ENCODE measurements at regions not wholly inside any gene's neighbourhood (a gene's known extent, or its start where the extent isn't known, plus 50 kb on each side); places are given as distances from the start of the nearest gene placed in this dataset.
"Not testable (repeated sequence)": the region's sequence is repeated elsewhere in the genome, so short reads cannot be mapped to it uniquely, and the experiment has no call there.

DNA sequence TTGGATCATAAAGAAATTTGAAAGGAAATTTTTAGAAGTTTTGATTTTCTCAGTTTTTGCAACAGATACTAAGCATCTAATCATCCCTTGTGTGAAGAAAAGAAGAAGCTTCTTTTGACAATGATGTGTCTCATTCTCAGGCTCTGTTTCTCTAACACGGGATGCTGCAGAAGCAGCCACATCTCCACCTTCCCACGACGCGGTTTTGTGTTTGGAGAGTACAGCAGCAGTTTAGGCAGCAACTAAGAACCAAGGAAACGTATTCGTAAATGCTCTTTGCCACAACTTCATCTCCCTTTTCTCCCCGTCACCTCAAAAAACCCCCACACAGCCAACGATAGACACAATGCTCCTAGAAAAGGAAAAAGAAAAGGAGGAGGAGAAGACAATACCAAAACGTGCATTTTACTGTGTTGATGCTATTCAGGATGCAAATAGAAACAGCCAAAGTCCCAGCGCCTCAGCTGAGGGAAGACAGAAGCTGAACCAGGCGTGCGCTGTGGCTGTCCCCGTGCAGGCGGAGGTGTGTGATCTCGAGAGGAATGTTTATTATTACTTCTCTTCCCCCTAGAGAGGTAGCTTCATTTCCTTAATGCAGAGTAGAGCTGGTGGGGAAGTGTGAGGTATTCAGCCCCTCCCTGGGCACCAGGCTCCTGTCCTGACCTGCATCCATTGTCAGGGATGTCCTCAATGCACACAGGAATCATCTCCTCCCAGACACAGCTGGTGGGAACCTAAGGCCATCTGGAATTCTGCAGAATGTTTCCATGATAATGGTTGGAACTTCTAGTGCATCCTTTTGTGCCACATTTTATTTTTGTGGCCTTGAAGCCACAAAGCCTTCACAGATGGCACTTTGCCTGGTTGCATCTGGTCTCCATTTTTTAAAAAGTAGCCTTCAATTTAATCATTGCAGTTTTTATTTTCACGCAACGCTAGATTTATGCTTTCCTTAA lies 174.6 kb upstream of the KLF6 start:
- no peak for DNase-seq (ENCODE audit: low read depth)

DNA sequence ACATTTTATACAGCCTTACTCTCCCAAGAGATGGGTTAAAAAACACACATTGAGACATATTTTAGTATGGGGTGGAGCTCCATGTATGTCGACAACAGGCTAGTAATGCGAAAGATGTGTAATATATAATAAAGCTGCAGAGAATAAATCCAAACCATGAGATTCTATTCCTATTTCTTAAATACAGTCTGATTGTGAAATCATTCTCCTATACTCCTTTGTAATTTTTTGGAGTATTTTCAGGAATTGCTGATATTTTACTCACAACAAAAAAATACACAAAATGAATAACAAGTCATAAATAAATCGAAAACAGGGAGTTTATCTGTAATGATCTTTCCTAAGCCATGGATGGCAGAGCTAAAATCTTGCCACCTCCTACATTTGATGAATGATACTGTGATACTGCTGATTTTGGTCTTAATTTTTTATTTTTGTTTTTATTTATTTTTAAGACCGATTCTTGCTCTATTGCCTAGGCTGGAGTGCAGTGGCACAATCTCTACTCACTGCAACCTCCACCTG lies 173.5 kb upstream of the KLF6 start:
- DNase-seq (ENCODE audit: low read depth) = no peak

DNA sequence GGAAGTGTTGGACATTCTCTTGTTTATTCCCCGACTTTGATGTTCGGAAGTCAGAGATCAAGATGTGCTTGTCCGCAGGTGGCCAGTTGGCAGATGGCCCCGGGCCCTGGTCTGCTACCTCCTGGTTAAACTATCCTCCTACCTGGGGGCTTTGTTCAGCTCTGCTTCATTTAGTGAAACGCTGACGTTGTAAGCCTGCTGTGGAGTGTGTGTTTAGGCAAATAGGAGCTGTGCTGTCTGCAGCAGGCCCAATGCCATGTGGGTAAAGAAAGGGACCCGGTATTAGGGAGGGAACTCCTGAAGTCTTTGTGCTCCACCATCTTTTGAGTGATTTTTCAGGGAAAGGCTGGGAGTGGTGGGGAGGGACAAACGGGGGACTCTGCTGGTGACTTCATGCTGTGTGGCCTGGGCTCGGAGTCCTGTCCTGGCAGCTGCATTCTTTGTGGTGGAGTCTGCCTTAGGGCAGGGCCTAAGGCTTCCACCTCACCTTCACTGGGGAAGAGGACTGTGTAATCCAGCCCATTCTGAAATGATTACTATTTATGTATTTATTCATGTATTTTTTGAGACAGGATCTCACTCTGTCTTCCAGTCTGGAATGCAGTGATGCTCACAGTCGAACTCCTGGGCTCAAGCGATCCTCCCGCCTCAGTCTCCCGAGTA lies 171.1 kb upstream of the KLF6 start:
- DNase-seq (ENCODE audit: low read depth) = no peak

DNA sequence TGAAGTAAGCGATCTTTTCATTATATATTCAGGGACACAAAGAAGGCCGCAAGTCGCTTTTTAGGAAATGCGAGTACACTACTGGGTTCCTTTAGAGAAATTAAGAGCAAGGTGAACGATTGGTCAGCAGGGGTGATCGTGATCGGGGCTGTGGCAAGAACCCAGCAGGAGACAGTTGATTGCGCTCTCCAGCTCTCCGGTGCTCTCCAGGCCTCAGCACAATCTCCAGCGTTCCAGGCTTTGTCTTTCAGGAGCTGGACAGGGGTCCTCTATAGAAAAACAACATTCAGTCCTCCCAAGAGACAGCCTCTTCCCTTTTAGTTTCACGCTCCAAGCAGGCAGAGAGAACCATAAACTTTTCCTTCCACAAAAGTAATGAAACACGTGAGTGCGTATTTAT lies 170.5 kb upstream of the KLF6 start:
- no peak for DNase-seq (ENCODE audit: low read depth)

DNA sequence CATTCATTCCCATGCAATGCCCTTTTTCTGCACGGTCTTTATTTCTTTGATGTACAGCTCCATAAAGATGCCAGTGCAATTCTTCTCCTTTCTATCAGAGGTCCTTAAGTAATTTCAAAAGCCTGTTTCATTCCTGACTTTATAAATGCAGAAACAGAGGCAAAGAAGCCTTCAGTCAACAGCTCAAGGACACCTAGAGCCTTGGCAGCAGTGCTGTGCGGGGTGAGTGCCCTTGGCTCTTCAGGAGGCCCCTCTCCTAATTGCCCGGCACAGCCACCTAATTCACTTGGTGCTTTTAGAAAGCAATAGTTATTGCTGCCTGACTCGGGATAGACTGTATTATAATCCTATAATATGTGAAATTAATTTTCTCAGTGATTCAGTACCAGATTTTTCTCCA lies 169.6 kb upstream of the KLF6 start:
- no peak for DNase-seq (ENCODE audit: low read depth)

DNA sequence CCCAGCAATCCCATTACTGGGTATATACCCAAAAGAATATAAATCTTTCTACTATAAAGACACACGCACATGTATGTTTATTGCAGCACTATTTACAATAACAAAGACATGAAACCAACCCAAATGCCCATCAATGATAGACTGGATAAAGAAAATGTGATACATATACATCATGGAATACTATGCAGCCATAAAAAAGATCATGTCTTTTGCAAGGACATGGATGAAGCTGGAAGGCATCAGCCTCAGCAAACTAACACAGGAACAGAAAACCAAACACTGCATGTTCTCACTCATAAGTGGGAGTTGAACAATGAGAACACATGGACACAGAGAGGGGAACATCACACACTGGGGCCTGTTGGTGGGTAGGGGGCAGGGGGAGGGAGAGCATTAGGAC lies 169.0 kb upstream of the KLF6 start:
- not testable (repeated sequence) for DNase-seq (ENCODE audit: low read depth)

DNA sequence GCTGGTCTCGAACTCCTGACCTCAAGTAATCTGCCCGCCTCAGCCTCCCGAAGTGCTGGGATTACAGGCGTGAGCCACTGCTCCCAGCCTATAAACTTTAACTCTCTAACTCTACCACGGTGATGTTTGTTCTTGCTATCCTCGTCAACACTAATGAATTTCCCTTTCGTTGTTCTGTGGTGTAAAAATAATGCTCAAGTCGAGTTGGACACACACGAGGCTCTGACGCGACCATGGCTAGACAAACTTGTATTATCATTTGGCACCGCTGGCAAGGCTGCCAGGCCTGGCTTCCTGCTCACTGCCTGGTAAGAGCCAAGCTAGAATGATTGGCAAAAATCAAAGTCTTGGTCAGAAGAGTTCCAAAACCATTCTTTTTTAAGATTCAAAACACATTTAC lies 167.0 kb upstream of the KLF6 start:
- no peak for DNase-seq (ENCODE audit: low read depth)

DNA sequence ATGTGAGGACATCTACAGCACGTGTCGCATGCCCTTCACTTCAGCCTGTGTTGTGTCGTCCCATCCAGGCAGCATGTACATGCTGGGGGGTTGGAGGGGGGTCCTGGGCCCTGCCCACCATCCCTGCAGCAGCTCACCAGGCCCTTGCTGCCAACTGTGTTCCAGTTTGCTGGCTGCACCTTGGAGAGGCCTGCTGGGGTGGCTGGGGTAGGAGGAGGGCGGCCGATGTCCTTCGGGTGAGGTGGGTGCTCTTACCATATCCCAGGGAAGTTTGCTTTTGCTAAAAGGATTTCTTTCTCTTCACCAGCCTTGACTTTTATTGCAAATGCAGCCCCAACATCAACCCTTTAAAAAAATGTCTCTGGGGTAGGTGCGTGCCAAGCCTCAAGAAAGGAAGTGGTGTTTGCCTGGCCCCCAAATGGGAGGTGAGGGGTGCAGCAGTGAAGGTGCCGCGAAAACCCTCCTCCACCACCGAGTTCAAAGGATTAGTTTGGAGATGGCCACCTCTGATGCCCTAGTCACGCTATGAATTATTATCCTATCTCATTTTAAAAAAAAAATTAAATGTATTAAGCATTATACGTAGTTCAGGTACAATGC lies 165.8 kb upstream of the KLF6 start:
- no peak for DNase-seq (ENCODE audit: low read depth)

DNA sequence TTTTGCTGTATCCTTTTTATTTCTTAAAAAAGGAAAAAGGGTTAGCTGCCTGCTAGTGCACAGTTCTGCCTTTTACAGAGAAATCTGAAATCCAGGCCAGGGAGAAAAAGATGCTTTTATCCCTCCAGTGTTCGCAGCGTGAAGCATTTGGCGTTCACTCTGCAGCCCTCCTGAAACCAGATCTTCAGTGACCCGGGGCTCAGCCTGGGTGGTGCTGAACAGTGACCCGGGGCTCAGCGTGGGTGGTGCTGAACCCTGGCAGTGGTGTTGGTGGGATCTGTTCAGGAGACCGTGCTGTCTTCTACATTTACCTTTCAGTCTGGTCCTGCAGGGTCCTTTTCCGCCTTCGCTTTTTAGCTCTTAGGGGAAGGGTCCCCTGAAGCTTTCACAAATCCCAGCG lies 164.7 kb upstream of the KLF6 start:
- DNase-seq (ENCODE audit: low read depth) = no peak

DNA sequence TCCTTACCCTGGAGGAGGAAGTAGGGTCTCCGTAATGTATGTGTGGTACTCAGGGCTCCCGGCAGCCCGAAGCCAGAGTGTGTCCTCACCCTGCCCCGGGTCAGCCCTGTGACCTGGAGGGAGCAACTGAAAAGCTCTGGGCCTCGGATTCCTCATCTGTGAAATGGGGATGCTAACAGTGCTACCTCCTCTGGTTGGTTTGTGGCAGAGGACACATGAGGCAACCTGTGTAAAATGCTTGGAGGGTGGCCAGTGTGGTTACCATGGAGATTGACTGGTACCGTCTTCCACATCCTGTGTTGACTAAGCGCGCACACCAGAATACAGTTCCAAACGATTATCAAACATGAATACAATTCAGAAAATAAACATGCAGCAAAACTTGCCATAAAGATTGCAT lies 163.8 kb upstream of the KLF6 start:
- DNase-seq (ENCODE audit: low read depth) = peak; percentile 50

DNA sequence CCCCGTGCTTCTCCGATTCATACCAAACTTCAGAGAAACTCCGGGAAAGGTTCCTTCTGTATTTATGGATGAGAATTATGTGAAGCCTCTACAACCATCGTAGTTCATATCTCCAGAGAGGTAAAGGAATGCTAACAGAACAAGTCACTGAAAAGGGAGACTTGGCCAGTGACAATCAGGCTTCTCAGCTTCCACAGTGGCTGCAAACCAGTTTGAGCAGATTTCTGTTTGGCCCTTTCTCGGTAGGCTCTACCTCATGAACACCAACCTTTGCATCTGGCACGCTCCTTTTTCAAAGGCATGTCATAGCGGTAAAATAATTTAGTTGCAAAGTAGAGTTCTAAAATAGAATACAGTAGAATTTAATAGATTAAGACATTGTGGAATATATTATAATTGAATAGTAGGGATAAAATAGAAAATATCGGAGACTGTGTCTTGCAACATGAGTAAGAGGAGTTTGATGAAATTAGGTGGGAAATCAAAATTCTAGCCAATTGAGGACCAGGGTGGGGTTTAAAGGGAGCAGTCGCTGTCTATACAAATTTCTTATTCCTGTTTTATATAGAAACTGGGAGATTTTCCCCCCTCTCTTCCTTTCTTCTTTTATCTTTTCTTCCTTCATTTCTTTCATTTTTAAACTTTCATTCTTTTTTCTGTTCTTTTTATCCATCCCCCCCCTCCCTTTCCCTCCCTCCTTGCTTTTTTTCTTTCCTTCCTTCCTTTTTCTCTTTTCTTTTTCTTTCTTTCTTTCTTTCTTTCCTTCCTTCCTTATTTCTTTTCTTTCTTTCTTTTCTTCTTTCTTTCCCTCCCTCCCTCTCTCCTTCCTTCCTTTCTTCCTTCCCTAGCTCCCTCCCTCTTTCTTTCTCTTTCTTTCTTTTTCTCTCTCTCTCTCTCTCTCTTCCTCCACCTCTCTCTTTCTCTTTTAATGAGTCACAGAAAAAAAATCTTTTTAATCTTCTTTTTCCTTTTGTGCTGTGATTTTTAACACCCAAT lies 161.5 kb upstream of the KLF6 start:
- no peak for DNase-seq (ENCODE audit: low read depth)

DNA sequence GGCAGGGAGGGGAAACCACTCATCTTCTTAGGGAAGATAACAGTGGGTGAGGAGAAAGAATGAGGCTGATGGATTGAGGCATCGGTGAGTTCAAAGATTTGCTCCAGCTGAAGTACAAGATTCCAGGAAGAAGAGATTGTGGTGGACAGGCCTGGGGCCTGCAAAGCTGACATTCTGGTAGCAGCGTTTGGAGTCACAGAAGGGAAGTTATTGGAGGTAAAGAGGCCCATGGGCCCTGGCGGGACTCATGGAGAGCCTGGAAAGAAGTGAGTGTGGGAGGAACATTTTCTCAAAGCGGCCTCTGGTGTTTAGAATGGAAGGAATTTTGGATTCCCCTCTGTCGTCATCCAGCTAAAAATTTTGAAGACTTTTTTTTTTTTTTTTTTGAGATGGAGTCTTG lies 160.0 kb upstream of the KLF6 start:
- DNase-seq (ENCODE audit: low read depth) = no peak

DNA sequence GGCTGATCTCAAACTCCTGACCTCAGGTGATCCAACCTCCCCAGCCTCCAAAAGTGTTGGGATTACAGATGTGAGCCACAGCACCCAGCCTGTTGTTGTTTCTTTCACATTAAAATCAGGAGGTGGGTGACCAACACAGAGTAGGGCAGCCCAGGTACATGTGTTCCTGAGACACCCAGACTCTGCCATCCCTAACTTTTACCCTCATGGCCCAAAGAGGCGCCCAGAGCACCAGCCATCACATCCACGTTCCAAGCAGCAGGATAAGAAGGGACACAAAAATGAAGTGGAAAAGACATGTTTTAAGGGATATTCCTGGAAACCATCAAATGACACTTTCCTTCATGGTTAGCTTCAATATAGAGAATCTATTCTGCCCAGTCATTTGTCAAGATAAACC lies 159.6 kb upstream of the KLF6 start:
- no peak for DNase-seq (ENCODE audit: low read depth)

DNA sequence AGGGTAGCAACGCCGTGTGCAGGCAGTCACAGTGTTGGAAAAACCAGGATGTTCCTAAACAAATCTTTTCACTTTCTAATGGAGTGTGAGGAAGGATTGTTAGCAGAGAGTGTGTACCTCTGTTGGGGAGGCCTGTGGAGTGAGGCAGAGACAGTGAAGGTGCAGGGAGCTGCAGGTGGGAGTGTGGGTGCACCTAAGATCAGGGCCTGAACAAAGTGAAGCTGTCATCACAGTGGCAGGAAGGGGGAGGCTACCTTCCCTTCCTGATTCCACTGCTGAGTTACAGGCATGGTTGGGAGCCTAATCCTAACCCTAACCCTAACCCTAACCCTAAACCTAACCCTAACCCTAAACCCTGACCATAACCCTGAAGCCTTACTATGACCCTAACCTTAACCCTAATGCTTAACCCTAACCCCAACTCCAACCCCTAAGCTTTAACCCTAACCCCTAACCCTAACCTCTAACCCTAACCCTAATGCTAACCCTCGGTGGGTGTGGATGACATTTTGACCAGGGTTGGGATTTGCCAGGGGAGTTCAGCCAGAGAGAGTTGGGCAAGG lies 158.8 kb upstream of the KLF6 start:
- DNase-seq (ENCODE audit: low read depth) = no peak

DNA sequence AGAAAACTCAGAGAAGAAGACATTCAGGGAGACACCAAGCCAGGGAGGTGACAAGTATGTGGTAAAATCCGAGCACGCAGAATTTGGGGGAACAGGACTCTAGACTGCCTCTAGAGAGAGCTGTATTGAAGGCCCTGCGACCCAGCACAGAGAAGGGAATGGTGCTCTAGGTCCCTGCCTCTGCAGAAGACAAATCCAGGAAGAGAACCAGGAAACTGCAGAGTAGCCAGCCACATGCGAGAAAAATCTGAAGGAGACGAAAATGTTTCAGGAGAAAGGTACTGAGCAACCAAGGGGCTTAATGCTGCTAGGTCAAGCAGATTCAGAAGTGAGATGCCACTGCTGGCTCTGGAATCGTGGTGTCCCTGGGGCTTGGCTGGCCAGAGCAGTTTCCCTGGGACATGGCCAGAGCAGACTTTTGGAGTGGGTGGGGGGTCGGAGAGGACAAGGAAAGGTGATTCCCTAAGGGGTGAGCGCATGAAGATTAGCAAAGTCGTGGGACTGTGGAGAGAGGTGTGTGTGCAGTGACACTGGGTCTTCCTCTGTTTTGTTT lies 158.0 kb upstream of the KLF6 start:
- DNase-seq (ENCODE audit: low read depth) = no peak

DNA sequence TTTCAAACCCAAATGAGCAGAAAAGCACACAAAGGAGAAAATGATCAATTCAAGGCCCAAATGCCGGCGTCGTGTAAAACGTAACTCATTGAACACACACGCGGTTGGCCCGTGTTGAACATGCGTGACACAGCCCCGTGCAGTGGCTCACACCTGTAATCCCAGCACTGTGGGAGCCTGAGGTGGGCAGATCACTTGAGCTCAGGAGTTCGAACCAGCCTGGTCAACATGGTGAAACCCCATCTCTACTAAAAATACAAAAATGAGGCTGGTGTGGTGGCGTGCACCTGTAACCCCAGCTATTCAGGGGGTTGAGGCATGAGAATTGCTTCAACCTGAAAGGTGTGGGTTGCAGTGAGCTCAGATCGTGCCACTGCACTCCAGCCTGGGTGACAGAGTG lies 156.7 kb upstream of the KLF6 start:
- no peak for DNase-seq (ENCODE audit: low read depth)

DNA sequence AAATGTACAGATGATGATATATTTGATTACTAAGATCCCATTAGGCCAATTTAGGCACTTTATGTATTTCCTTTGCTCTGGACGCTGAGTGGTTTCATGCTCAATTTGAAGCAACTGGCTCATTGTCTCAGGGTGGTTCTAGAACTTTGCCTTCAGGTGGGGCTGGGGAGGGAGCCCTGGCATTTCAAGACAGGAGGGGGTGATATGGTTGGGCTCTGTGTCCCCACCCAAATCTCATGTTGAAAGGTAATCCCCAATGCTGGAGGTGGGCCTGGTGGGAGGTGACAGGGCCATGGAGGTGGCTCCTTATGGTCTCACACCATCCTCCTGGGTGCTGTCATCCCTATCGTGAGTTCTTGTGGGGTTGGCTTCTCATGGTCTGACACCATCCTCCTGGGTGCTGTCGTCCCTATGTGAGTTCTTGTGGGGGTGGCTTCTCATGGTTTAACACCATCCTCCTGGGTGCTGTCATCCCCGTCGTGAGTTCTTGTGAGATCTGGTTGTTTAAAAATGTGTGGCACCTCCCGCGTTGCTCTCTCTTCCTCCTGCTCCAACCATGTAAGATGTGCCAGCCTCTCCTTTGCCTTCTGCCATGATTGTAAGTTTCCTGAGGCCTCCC lies 151.5 kb upstream of the KLF6 start:
- no peak for DNase-seq (ENCODE audit: low read depth)

DNA sequence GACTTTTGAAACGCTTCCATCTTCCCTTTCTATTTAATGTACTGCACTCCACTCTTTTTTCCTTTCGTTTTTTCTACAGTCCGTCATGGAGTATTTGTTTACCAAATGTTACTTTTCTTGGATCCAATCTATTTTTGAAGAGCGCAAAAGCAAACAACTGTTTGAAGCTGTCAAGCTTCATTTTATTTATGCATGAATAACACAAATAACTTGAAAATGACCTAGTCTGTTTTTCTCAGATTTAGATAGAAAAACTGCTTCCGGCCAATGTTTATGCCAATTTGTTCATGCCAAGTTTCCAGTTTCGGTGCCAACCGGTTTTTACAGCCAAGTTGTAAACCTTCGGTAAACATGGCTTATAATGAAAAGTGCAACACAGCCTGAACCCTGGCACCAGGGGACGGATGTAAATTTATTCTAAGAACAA lies 150.9 kb upstream of the KLF6 start:
- no peak for DNase-seq (ENCODE audit: low read depth)

DNA sequence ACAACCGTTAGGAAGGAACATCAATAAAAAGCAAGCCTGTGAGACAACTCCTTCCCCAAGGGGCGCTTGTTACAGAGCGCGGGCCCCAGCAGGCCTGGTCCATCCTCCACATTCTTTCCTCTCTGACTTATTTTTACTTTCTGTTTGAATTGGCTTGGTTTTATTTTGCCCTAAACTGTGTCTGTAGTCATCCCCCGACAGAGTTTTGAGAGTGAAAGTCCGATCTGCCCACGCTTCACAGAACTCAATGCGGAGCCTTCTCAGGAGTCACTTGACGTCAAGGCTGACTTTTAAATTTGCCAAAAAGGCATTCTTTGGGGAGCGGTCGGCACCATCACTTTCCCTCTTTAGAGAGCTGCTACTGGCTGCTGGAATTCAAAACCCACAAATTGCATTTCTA lies 150.1 kb upstream of the KLF6 start:
- peak; percentile 74 for DNase-seq (ENCODE audit: low read depth)

DNA sequence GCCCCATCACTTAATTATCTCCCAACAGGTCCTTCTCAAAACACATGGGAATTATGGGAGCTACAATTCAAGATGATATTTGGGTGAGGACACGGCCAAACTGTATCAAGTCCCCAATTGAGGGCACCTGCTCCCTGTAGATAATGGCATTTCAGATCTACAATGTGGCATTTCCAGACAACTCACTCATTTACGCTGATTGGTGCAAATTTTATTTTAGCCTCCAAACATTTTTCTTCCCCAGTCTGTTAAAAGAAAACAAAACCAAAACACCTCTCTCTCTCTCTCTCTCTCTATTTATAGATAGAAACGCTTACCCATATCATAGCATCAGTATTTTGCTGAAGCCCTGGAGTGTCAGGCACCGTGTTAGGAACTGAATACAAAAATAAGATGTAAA lies 148.7 kb upstream of the KLF6 start:
- no peak for DNase-seq (ENCODE audit: low read depth)

Measured in activated T-helper 9 cell treated with anti-CD3 and anti-CD28 coated beads, Interleukin-2, amount 50 U/mL, for 16 hours (primary cell).